CD14-positive monocyte (primary cell): ENCODE measurements at regions not wholly inside any gene's neighbourhood (a gene's known extent, or its start where the extent isn't known, plus 50 kb on each side); places are given as distances from the start of the nearest gene placed in this dataset.
A peak's percentile ranks its signal among the peaks of the same experiment; 100 is the strongest.

Source experiments
- DNase-seq, 3 donors: peaks; one replicate each; pipeline ENCODE4 v3.0.0-alpha.2; 2011 to 2022
- H2AFZ ChIP-seq: 2 replicates; pipeline ENCODE4 v1.6.0; 2012; ENCODE audit warnings: mild to moderate bottlenecking, low read depth, low read length, inconsistent platforms; ENCODE audit not compliant: insufficient read depth, poor library complexity, severe bottlenecking
- H3K27ac ChIP-seq, 2 donors: 1 replicate in 1 of 2; 2 replicates in 1 of 2; pipeline ENCODE4 v1.5.1; 2012 to 2013; ENCODE audit warnings: low read length in 2 of 2, control low read depth in 1 of 2, inconsistent platforms in 1 of 2, low read depth in 1 of 2, mild to moderate bottlenecking in 1 of 2
- H3K27me3 ChIP-seq, 2 donors: one replicate each; pipeline versions ENCODE4 v1.6.0 to v1.6.1; 2011 to 2013; ENCODE audit warnings: low read length in 2 of 2; ENCODE audit not compliant: control insufficient read depth in 2 of 2, insufficient read depth in 2 of 2
- H3K36me3 ChIP-seq, 2 donors: replicated peaks in 1 of 2; 1 replicate in 1 of 2; 2 replicates in 1 of 2; pipeline versions ENCODE4 v1.5.1 to v1.6.1; 2012 to 2013; ENCODE audit warnings: low read length in 2 of 2, control low read depth in 1 of 2, inconsistent platforms in 1 of 2, mild to moderate bottlenecking in 1 of 2; ENCODE audit not compliant: insufficient read depth in 2 of 2, control insufficient read depth in 1 of 2
- H3K4me1 ChIP-seq, 2 donors: 1 replicate in 1 of 2; 2 replicates in 1 of 2; pipeline versions ENCODE4 v1.5.1 to v1.6.1; 2012 to 2013; ENCODE audit warnings: low read length in 2 of 2, control low read depth in 1 of 2, inconsistent platforms in 1 of 2, mild to moderate bottlenecking in 1 of 2, moderate library complexity in 1 of 2; ENCODE audit not compliant: insufficient read depth in 2 of 2, control insufficient read depth in 1 of 2
- H3K4me2 ChIP-seq: replicated peaks from 2 replicates; pipeline ENCODE3; 2012; ENCODE audit warnings: low read length, moderate library complexity, mild to moderate bottlenecking; ENCODE audit not compliant: poor library complexity, severe bottlenecking; ENCODE audit errors: extremely low read depth
- H3K4me3 ChIP-seq, 3 experiments: fragments of 200-600 bp in 1 of 3; sonication (generic) in 1 of 3; replicated peaks in 1 of 3; 1 replicate in 2 of 3; 2 replicates in 1 of 3; pipeline ENCODE4 v1.5.1; 2011 to 2013; ENCODE audit warnings: low read length in 3 of 3, mild to moderate bottlenecking in 3 of 3, control low read depth in 2 of 3, low read depth in 2 of 3, inconsistent platforms in 1 of 3, moderate library complexity in 1 of 3
- H3K79me2 ChIP-seq: 2 replicates; pipeline ENCODE4 v1.6.0; 2012; ENCODE audit warnings: mild to moderate bottlenecking, control low read depth, inconsistent platforms, low read length, moderate library complexity; ENCODE audit not compliant: insufficient read depth
- H3K9ac ChIP-seq: 2 replicates; pipeline ENCODE4 v1.6.0; 2017; ENCODE audit warnings: low read length, mild to moderate bottlenecking; ENCODE audit not compliant: insufficient read depth, poor library complexity, severe bottlenecking
- H3K9me3 ChIP-seq, 2 donors: replicated peaks in 1 of 2; 1 replicate in 1 of 2; 2 replicates in 1 of 2; pipeline versions ENCODE4 v1.5.1 to v1.6.1; 2012 to 2013; ENCODE audit warnings: low read length in 2 of 2, control low read depth in 1 of 2; ENCODE audit not compliant: control insufficient read depth in 1 of 2, insufficient read depth in 1 of 2
- H4K20me1 ChIP-seq: 2 replicates; pipeline ENCODE4 v1.6.0; 2012; ENCODE audit warnings: mild to moderate bottlenecking, low read length, control low read depth, moderate library complexity; ENCODE audit not compliant: insufficient read depth
- H3K27ac Mint-ChIP-seq, 7 donors: one replicate each; pipeline ENCODE4 v1.8.0; 2020; ENCODE audit warnings: mild to moderate bottlenecking in 7 of 7, mixed read lengths in 7 of 7, moderate library complexity in 6 of 7, inconsistent platforms in 2 of 7
- H3K27me3 Mint-ChIP-seq, 3 donors: one replicate each; pipeline ENCODE4 v1.8.0; 2021 to 2022; ENCODE audit warnings: low read depth in 3 of 3, mild to moderate bottlenecking in 3 of 3, mixed read lengths in 3 of 3, moderate library complexity in 3 of 3, inconsistent platforms in 1 of 3
- H3K36me3 Mint-ChIP-seq, 2 donors: one replicate each; pipeline ENCODE4 v1.8.0; 2020; ENCODE audit warnings: mixed read lengths in 2 of 2, inconsistent platforms in 1 of 2, mild to moderate bottlenecking in 1 of 2
- H3K4me1 Mint-ChIP-seq: one replicate; pipeline ENCODE4 v1.8.0; 2020; ENCODE audit warnings: mild to moderate bottlenecking, mixed read lengths
- H3K4me3 Mint-ChIP-seq, 2 donors: one replicate each; pipeline ENCODE4 v1.8.0; 2020; ENCODE audit warnings: mild to moderate bottlenecking in 2 of 2, mixed read lengths in 2 of 2, moderate library complexity in 1 of 2
- H3K9me3 Mint-ChIP-seq, 7 donors: one replicate each; pipeline ENCODE4 v1.8.0; 2020 to 2022; ENCODE audit warnings: mixed read lengths in 7 of 7, mild to moderate bottlenecking in 6 of 7, moderate library complexity in 6 of 7, inconsistent platforms in 2 of 7
- CTCF ChIP-seq: fragments of 200-600 bp; IDR thresholded peaks from one replicate; pipeline ENCODE4 v1.8.0; 2022; ENCODE audit warnings: antibody characterized with exemption, mild to moderate bottlenecking
- WGBS: methylation state at CpG from one replicate; pipeline ENCODE4 v1.1.5; 2013; ENCODE audit warnings: missing lambda C conversion rate; ENCODE audit not compliant: insufficient coverage; 5-methylcytosine and 5-hydroxymethylcytosine counted together
- intact Hi-C, 2 donors: fragments of 100-400 bp; cut with micrococcal nuclease; formaldehyde crosslinking; loops; one replicate each; pipeline versions ENCODE4 v1.15.0 to v1.15.1; 2023

DNA sequence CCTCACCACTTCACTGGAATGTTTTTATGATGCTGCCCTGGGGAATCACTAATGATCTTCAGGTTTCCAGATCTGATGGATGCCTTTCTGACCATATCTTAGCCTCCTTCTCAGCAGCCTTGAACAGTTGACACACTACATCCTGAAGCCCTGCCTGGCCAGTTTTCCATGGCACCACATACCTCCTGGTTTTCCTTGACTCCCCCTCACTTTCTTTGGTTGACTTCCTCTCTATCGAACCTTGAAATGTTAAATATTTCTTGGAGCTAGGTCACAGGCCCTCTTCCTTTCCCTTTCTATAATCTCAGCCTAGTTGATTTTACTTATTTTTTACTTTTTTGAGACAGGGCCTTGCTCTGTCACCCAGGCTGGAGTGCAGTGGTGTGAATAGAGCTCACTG is 108.8 kb upstream of the CDK1 start:
- H3K27me3 Mint-ChIP-seq: peaks cover 0 to 4% (median 2%) of the 10 kb centered on the region in 3 donors
- Histone ChIP-seq H3K9ac (no peak overlapping the region), H3K79me2 (no peaks in the 10 kb centered on the region), H3K4me2 (no peak overlapping the region), H3K27me3 (no peaks in the 10 kb centered on the region), H3K9me3 (peaks cover 5 to 6% of the 10 kb centered on the region in 2 donors), H3K27ac (no peak overlapping the region), H2AFZ (no peak overlapping the region), H3K36me3 (no peaks in the 10 kb centered on the region), H3K4me3 (no peak overlapping the region), H3K4me1 (peaks cover 10 to 20% of the 10 kb centered on the region in 2 donors), H4K20me1 (no peaks in the 10 kb centered on the region)
- intact Hi-C loops: loop anchor here in 1 of 2 donors (10.0 kb wide), 1 partner anchor 105 kb away; the partner anchor contains the start of gene CDK1
- peaks cover 2 to 17% (median 15%) of the 10 kb centered on the region in 7 donors for H3K9me3 Mint-ChIP-seq
- H3K4me3 Mint-ChIP-seq: no peak overlapping the region
- WGBS: no CpG with 5 or more reads among the region's 1 CpG
- no peak for TF ChIP-seq CTCF
- H3K36me3 Mint-ChIP-seq: no peaks in the 10 kb centered on the region
- no peak for DNase-seq
- no peak overlapping the region for H3K27ac Mint-ChIP-seq
- peaks cover 23% of the 10 kb centered on the region for H3K4me1 Mint-ChIP-seq

DNA sequence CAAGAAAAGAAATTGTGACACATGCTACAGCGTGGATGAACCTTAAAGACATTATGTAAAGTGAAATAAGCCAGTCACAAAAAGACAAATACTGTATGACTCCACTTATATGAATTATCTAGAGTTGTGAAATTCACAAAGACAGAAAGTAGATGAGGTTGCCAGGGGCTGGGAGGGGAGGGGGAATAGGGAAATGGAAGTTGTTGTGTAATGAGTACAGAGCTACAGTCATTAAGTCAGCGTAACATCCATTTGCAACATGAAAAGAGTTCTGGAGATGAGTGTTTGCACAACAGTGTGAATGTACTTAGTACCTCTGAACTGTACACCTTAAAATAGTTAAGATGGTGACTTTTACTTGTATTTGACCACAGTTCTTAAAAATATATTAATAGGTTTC is 112.1 kb upstream of the CDK1 start:
- H3K27me3 Mint-ChIP-seq: peaks cover 0 to 2% (median 2%) of the 10 kb centered on the region in 3 donors
- WGBS: no CpG with 5 or more reads among the region's 2 CpGs
- no peak for TF ChIP-seq CTCF
- Histone ChIP-seq H4K20me1 (no peaks in the 10 kb centered on the region), H3K9me3 (no peaks in the 10 kb centered on the region), H3K4me3 (no peak overlapping the region), H3K27ac (no peak overlapping the region), H3K4me2 (no peak overlapping the region), H3K27me3 (no peaks in the 10 kb centered on the region), H3K79me2 (no peaks in the 10 kb centered on the region), H3K9ac (no peak overlapping the region), H2AFZ (no peak overlapping the region), H3K36me3 (no peaks in the 10 kb centered on the region), H3K4me1 (peaks cover 26 to 31% of the 10 kb centered on the region in 2 donors)
- DNase-seq: peak; percentile 78 to 94 (median 92)
- no peak overlapping the region for H3K4me3 Mint-ChIP-seq
- H3K9me3 Mint-ChIP-seq: peaks cover 0 to 8% (median 2%) of the 10 kb centered on the region in 7 donors
- no peaks in the 10 kb centered on the region for H3K36me3 Mint-ChIP-seq
- peaks cover 39% of the 10 kb centered on the region for H3K4me1 Mint-ChIP-seq
- intact Hi-C loops: loop anchor here in 1 of 2 donors (10.0 kb wide), 1 partner anchor 109 kb away; the partner anchor contains the start of gene CDK1
- peak overlapping the region in 6 of 7 donors; percentile 50 to 86 (median 63) for H3K27ac Mint-ChIP-seq
